MM.1S (cell line): ENCODE measurements at regions not wholly inside any gene's neighbourhood (a gene's known extent, or its start where the extent isn't known, plus 50 kb on each side); places are given as distances from the start of the nearest gene placed in this dataset.

Source experiments
- DNase-seq: peaks from one replicate; pipeline ENCODE4 v3.0.0-alpha.2; 2015
- H2AFZ ChIP-seq: fragments of 300-600 bp; sonication (generic); 2 replicates; pipeline ENCODE4 v1.6.0; 2016; ENCODE audit warnings: antibody characterized with exemption, low read length
- H3F3A ChIP-seq: fragments of 300-600 bp; sonication (generic); 2 replicates; pipeline ENCODE4 v1.6.1; 2016; ENCODE audit warnings: mild to moderate bottlenecking, antibody characterized with exemption, low read length, moderate library complexity, mixed read lengths; ENCODE audit not compliant: insufficient read depth
- H3K27ac ChIP-seq: fragments of 300-600 bp; sonication (generic); 2 replicates; pipeline ENCODE4 v1.5.1; 2016; ENCODE audit warnings: mild to moderate bottlenecking, low read length
- H3K27me3 ChIP-seq: fragments of 300-600 bp; sonication (generic); replicated peaks from 2 replicates; pipeline ENCODE4 v1.6.0; 2016; ENCODE audit warnings: low read length; ENCODE audit not compliant: insufficient read depth
- H3K36me3 ChIP-seq: fragments of 300-600 bp; sonication (generic); replicated peaks from 2 replicates; pipeline ENCODE4 v1.6.1; 2016; ENCODE audit warnings: mild to moderate bottlenecking, low read length, mixed read lengths; ENCODE audit not compliant: insufficient read depth
- H3K4me1 ChIP-seq: fragments of 300-600 bp; sonication (generic); 2 replicates; pipeline ENCODE4 v1.6.1; 2016; ENCODE audit warnings: low read length, mixed read lengths
- H3K4me2 ChIP-seq: fragments of 300-600 bp; sonication (generic); 2 replicates; pipeline ENCODE4 v1.6.0; 2016; ENCODE audit warnings: low read depth, low read length
- H3K4me3 ChIP-seq: fragments of 300-600 bp; sonication (generic); 2 replicates; pipeline ENCODE4 v1.5.1; 2016; ENCODE audit warnings: low read length, mixed read lengths
- H3K79me2 ChIP-seq: fragments of 300-600 bp; sonication (generic); 2 replicates; pipeline ENCODE4 v1.6.1; 2016; ENCODE audit warnings: mixed run types, low read length, mixed read lengths
- H3K9ac ChIP-seq: fragments of 300-600 bp; sonication (generic); 2 replicates; pipeline ENCODE4 v1.6.1; 2016; ENCODE audit warnings: low read length, mixed read lengths
- H3K9me2 ChIP-seq: fragments of 300-600 bp; sonication (generic); replicated peaks from 2 replicates; pipeline ENCODE4 v1.6.1; 2016; ENCODE audit warnings: mild to moderate bottlenecking, low read length, mixed read lengths; ENCODE audit not compliant: insufficient read depth
- H3K9me3 ChIP-seq: fragments of 300-600 bp; sonication (generic); replicated peaks from 2 replicates; pipeline ENCODE4 v1.6.1; 2016; ENCODE audit warnings: mild to moderate bottlenecking, low read length, mixed read lengths; ENCODE audit not compliant: insufficient read depth
- H4K20me1 ChIP-seq: fragments of 300-600 bp; sonication (generic); 2 replicates; pipeline ENCODE4 v1.6.1; 2016; ENCODE audit warnings: mild to moderate bottlenecking, low read length, moderate library complexity, mixed read lengths; ENCODE audit not compliant: insufficient read depth
- EZH2 ChIP-seq: fragments of 300-600 bp; sonication (generic); optimal IDR thresholded peaks from 2 replicates; pipeline ENCODE3; 2017; ENCODE audit warnings: low read depth, mild to moderate bottlenecking, antibody characterized with exemption, low read length, mixed read lengths
- EZH2phosphoT487 ChIP-seq: fragments of 300-600 bp; sonication (generic); IDR thresholded peaks from 2 replicates; pipeline ENCODE4 v1.6.1; 2018; ENCODE audit warnings: antibody characterized with exemption, low read length
- TF ChIP-seq, protein P1 (sequence below): fragments of 300-600 bp; sonication (generic); IDR thresholded peaks from 2 replicates; pipeline ENCODE4 v1.5.1; 2016; ENCODE audit warnings: antibody characterized with exemption, low read length, mixed read lengths

DNA sequence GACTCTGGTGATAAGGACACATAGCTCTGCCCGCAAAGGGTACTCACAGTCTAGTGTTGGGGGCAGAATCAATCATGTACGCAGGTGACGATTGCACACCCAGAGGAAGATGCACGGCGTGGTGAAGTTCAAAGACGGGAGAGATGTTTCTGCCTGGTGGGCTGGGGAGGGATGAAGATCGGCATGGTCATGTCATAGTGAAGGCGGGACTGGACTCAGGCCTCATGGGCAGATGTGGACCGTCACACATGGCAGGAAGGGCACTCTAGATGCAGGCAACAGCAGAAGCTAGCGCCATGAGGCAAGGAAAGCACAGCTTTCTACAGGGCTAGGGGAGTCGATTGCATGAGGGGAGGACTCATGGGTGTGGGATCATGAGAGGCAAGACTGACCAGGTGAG is 240.6 kb downstream of the OPA1 start:
- H3F3A ChIP-seq: no peaks in the 10 kb centered on the region
- no peak overlapping the region for H2AFZ ChIP-seq
- no peak overlapping the region for H3K9ac ChIP-seq
- no peak overlapping the region for H3K27ac ChIP-seq
- H3K4me1 ChIP-seq: no peaks in the 10 kb centered on the region
- H3K9me2 ChIP-seq: no peaks in the 10 kb centered on the region
- H3K4me3 ChIP-seq: no peak overlapping the region
- no peaks in the 10 kb centered on the region for H3K27me3 ChIP-seq
- no peak for TF ChIP-seq EZH2phosphoT487
- TF ChIP-seq, protein P1, sequence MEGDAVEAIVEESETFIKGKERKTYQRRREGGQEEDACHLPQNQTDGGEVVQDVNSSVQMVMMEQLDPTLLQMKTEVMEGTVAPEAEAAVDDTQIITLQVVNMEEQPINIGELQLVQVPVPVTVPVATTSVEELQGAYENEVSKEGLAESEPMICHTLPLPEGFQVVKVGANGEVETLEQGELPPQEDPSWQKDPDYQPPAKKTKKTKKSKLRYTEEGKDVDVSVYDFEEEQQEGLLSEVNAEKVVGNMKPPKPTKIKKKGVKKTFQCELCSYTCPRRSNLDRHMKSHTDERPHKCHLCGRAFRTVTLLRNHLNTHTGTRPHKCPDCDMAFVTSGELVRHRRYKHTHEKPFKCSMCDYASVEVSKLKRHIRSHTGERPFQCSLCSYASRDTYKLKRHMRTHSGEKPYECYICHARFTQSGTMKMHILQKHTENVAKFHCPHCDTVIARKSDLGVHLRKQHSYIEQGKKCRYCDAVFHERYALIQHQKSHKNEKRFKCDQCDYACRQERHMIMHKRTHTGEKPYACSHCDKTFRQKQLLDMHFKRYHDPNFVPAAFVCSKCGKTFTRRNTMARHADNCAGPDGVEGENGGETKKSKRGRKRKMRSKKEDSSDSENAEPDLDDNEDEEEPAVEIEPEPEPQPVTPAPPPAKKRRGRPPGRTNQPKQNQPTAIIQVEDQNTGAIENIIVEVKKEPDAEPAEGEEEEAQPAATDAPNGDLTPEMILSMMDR: no peak
- no peak for TF ChIP-seq EZH2
- H3K36me3 ChIP-seq: no peaks in the 10 kb centered on the region
- H3K9me3 ChIP-seq: no peaks in the 10 kb centered on the region
- H4K20me1 ChIP-seq: no peaks in the 10 kb centered on the region
- no peak overlapping the region for H3K4me2 ChIP-seq
- no peaks in the 10 kb centered on the region for H3K79me2 ChIP-seq
- no peak for DNase-seq

DNA sequence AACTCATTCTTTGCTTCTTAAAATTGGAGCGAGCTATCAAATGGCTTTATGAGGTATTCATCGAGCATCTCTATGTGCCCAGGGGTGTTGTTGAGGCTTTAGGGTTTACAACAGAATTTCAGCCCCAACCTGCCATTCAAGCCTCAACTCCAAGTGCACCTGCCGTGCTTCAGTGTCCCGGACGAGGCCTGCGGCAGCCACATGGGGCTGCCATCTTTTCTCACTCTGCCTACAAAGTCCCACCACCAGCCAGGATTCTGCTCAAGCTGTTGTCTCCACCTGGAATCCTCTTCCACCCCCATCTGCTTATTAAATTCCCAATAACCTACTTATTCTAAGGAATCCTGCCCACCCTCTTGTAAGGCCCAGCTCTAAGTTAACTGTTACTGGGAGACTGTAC is 242.4 kb downstream of the OPA1 start:
- Histone ChIP-seq H3F3A (no peaks in the 10 kb centered on the region), H3K9ac (no peak overlapping the region), H3K4me2 (no peak overlapping the region), H3K79me2 (no peaks in the 10 kb centered on the region), H3K4me1 (no peaks in the 10 kb centered on the region), H3K9me2 (no peaks in the 10 kb centered on the region), H3K4me3 (no peak overlapping the region), H3K27ac (no peak overlapping the region), H3K27me3 (no peaks in the 10 kb centered on the region), H3K36me3 (no peaks in the 10 kb centered on the region), H4K20me1 (no peaks in the 10 kb centered on the region), H2AFZ (no peak overlapping the region), H3K9me3 (no peaks in the 10 kb centered on the region)
- TF ChIP-seq, protein P1: no peak
- TF ChIP-seq EZH2: no peak
- no peak for DNase-seq

DNA sequence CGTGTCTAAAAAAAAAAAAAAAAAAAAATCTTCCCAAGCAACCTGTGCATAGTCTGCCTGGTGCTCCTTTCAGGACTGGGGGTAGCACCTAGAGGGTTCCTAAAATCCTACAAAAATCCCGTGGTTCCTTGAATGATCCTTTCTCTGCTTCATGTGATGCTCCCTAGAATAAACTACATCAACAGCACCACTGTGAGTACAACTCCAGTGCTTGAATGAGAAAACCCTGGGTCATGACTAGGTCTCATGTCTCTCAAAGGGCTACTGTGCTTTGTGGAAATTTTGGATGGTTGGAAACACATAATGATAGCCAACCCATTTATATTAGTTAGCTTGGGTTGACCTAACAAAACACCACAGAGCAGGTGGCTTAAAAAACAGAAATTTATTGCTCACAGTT is 243.5 kb downstream of the OPA1 start:
- Histone ChIP-seq H3K27ac (no peak overlapping the region), H3K4me1 (no peaks in the 10 kb centered on the region), H3K9me3 (no peaks in the 10 kb centered on the region), H3K27me3 (no peaks in the 10 kb centered on the region), H3K4me3 (no peak overlapping the region), H3K36me3 (no peaks in the 10 kb centered on the region), H3K9ac (no peak overlapping the region), H3K79me2 (no peaks in the 10 kb centered on the region), H2AFZ (no peak overlapping the region), H3K9me2 (no peaks in the 10 kb centered on the region), H4K20me1 (no peaks in the 10 kb centered on the region), H3K4me2 (no peak overlapping the region), H3F3A (no peaks in the 10 kb centered on the region)
- no peak for DNase-seq
- TF ChIP-seq EZH2phosphoT487 (no peak), EZH2 (no peak)
- TF ChIP-seq, protein P1: no peak
